Ascending aorta (tissue), 2 donors: ENCODE measurements at regions not wholly inside any gene's neighbourhood (a gene's known extent, or its start where the extent isn't known, plus 50 kb on each side); places are given as distances from the start of the nearest gene placed in this dataset.

Experiments used
- DNase-seq, 2 donors: peaks; one replicate each; pipeline ENCODE4 v3.0.0-alpha.2; 2019; ENCODE audit warnings: low spot score in 2 of 2
- H3K27ac ChIP-seq, 2 donors: fragments of 200-600 bp; sonication (generic); one replicate each; pipeline ENCODE4 v1.5.1; 2016 to 2017; ENCODE audit warnings: mild to moderate bottlenecking in 1 of 2
- H3K27me3 ChIP-seq: fragments of 200-600 bp; sonication (generic); one replicate; pipeline ENCODE4 v1.5.1; 2017
- H3K36me3 ChIP-seq, 2 donors: fragments of 200-600 bp; sonication (generic); one replicate each; pipeline ENCODE4 v1.5.1; 2016
- H3K4me1 ChIP-seq, 2 donors: fragments of 200-600 bp; sonication (generic); one replicate each; pipeline ENCODE4 v1.5.1; 2016 to 2017; ENCODE audit warnings: mild to moderate bottlenecking in 1 of 2
- H3K4me3 ChIP-seq, 2 donors: fragments of 200-600 bp; sonication (generic); one replicate each; pipeline ENCODE4 v1.5.1; 2016 to 2017; ENCODE audit warnings: mild to moderate bottlenecking in 1 of 2
- H3K9me3 ChIP-seq, 2 donors: fragments of 200-600 bp; sonication (generic); one replicate each; pipeline ENCODE4 v1.5.1; 2016
- intact Hi-C: fragments of 100-400 bp; cut with DNase I; formaldehyde crosslinking; loops from one replicate; pipeline ENCODE4 v1.15.1; 2023
- TF ChIP-seq, protein P1 (sequence below), 3 experiments: fragments of 200-600 bp in 2 of 3; fragments of 450-650 bp in 1 of 3; sonication (generic) in 2 of 3; IDR thresholded peaks; one replicate each; pipeline ENCODE4 v1.5.1; 2016 to 2019; ENCODE audit warnings: antibody characterized with exemption in 3 of 3, mild to moderate bottlenecking in 1 of 3, moderate library complexity in 1 of 3

DNA sequence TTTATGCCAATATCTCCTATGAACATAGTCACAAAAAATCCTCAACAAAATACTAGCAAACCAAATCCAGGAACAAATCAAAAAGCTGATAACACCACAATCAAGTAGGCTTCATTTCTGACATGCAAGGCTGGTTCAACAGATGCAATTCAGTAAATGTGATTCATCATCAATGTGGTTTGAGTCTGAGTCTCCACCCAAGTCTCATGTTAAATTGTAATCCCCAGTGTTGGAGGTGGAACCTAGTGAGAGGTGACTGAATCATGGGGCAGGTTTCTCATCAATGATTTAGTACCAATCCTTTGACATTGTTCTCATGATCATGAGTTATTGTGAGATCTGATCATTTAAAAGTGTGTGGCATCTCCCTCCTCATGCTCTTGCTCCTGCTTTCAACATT lies 1072.7 kb downstream of the NR2F1-AS1 start:
- Histone ChIP-seq H3K4me1 (no peaks in the 10 kb centered on the region), H3K36me3 (no peaks in the 10 kb centered on the region), H3K27ac (no peak overlapping the region), H3K9me3 (peaks cover 0 to 26% of the 10 kb centered on the region in 2 donors), H3K4me3 (no peak overlapping the region), H3K27me3 (no peaks in the 10 kb centered on the region)
- DNase-seq = no peak
- TF ChIP-seq, protein P1, sequence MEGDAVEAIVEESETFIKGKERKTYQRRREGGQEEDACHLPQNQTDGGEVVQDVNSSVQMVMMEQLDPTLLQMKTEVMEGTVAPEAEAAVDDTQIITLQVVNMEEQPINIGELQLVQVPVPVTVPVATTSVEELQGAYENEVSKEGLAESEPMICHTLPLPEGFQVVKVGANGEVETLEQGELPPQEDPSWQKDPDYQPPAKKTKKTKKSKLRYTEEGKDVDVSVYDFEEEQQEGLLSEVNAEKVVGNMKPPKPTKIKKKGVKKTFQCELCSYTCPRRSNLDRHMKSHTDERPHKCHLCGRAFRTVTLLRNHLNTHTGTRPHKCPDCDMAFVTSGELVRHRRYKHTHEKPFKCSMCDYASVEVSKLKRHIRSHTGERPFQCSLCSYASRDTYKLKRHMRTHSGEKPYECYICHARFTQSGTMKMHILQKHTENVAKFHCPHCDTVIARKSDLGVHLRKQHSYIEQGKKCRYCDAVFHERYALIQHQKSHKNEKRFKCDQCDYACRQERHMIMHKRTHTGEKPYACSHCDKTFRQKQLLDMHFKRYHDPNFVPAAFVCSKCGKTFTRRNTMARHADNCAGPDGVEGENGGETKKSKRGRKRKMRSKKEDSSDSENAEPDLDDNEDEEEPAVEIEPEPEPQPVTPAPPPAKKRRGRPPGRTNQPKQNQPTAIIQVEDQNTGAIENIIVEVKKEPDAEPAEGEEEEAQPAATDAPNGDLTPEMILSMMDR (IDR thresholded peaks at IDR 0.05) = no peak
- intact Hi-C loops = no loop called here

DNA sequence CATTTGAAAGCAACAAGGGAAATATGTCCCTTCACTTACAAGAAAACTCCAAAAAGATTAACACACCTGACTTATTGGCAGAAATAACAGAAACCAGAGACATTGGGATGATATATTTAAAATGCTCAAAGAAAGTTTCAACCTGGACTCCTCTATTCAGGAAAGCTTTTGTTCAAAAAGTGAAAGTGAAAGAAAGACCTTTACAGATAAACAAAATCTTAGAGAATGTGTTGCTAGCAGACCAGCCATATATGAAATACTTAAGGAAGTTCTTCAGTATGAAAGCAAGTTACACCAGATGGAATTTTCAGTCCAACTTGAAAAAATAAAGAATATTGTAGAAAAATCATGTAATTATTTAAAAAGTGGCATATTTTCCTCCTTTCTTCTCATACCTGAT lies 1075.1 kb downstream of the NR2F1-AS1 start:
- no peak overlapping the region for H3K4me3 ChIP-seq
- H3K9me3 ChIP-seq = peaks cover 0 to 15% of the 10 kb centered on the region in 2 donors
- intact Hi-C loops = no loop called here
- no peaks in the 10 kb centered on the region for H3K36me3 ChIP-seq
- H3K4me1 ChIP-seq = no peaks in the 10 kb centered on the region
- TF ChIP-seq, protein P1 (IDR thresholded peaks at IDR 0.05) = no peak
- DNase-seq = no peak
- H3K27me3 ChIP-seq = no peaks in the 10 kb centered on the region
- no peak overlapping the region for H3K27ac ChIP-seq

- DNase-seq = no peak
- no peaks in the 10 kb centered on the region for H3K36me3 ChIP-seq
- TF ChIP-seq, protein P1 (IDR thresholded peaks at IDR 0.05) = no peak
- peaks cover 0 to 9% of the 10 kb centered on the region in 2 donors for H3K9me3 ChIP-seq
- H3K27ac ChIP-seq = no peak overlapping the region
- no peaks in the 10 kb centered on the region for H3K27me3 ChIP-seq
- intact Hi-C loops = no loop called here
- no peaks in the 10 kb centered on the region for H3K4me1 ChIP-seq
- H3K4me3 ChIP-seq = no peak overlapping the region
These were observed 1075.9 kb downstream of the NR2F1-AS1 start for GRCh38 chr5:92505145-92505544.

GRCh38 chr5:92504346-92504745 lies 1076.7 kb downstream of the NR2F1-AS1 start:
- intact Hi-C loops = no loop called here
- Histone ChIP-seq H3K27ac (no peak overlapping the region), H3K4me1 (no peaks in the 10 kb centered on the region), H3K36me3 (no peaks in the 10 kb centered on the region), H3K9me3 (peaks cover 0 to 3% of the 10 kb centered on the region in 2 donors), H3K4me3 (no peak overlapping the region), H3K27me3 (no peaks in the 10 kb centered on the region)
- TF ChIP-seq, protein P1 (IDR thresholded peaks at IDR 0.05) = no peak
- DNase-seq = no peak

DNA sequence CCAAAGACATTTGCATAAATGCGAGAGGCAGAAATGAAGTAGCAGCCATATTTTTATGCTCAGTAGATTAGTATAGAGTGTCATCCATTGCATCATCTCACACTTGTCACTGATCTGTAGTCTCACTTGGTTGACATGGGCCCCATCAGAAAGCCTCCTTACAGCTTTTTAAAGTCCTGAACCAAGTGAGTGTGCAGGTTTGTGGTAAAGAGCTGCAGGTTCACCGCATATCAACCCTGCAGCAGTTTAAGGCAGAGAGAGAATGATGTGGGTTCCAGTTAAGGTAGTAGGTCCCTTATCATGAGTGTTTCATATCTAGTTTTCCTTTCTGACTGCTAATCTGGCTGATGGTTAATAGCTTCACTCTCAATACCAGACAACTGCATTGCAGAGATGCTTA lies 1080.3 kb downstream of the NR2F1-AS1 start:
- TF ChIP-seq, protein P1 (IDR thresholded peaks at IDR 0.05) = no peak
- no peak overlapping the region for H3K4me3 ChIP-seq
- intact Hi-C loops = no loop called here

GRCh38 chr5:92496545-92496944 lies 1084.5 kb downstream of the NR2F1-AS1 start:
- TF ChIP-seq, protein P1 (IDR thresholded peaks at IDR 0.05) = no peak
- H3K9me3 ChIP-seq = no peaks in the 10 kb centered on the region
- no peaks in the 10 kb centered on the region for H3K36me3 ChIP-seq
- intact Hi-C loops = no loop called here
- H3K27me3 ChIP-seq = no peaks in the 10 kb centered on the region
- no peak overlapping the region for H3K4me3 ChIP-seq
- no peak for DNase-seq
- no peaks in the 10 kb centered on the region for H3K4me1 ChIP-seq
- H3K27ac ChIP-seq = no peak overlapping the region

More for the DNA sequence above, 1080.3 kb downstream of the NR2F1-AS1 start:
- no peak for DNase-seq
- H3K9me3 ChIP-seq = no peaks in the 10 kb centered on the region
- H3K27me3 ChIP-seq = no peaks in the 10 kb centered on the region
- H3K36me3 ChIP-seq = no peaks in the 10 kb centered on the region
- H3K27ac ChIP-seq = no peak overlapping the region
- H3K4me1 ChIP-seq = no peaks in the 10 kb centered on the region
